GM12878 (cell line): ENCODE measurements at regions not wholly inside any gene's neighbourhood (a gene's known extent, or its start where the extent isn't known, plus 50 kb on each side); places are given as distances from the start of the nearest gene placed in this dataset.

Experiments
- CEBPZ ChIP-seq: fragments of 150-350 bp; IDR thresholded peaks from 2 replicates; pipeline ENCODE4 v1.6.1; 2016; ENCODE audit warnings: low read depth, low read length
- FOXK2 ChIP-seq: fragments of 450-650 bp; IDR thresholded peaks from 2 replicates; pipeline ENCODE4 v1.6.1; 2017; ENCODE audit warnings: mild to moderate bottlenecking, moderate library complexity
- IRF5 ChIP-seq: fragments of 450-650 bp; IDR thresholded peaks from 2 replicates; pipeline ENCODE4 v1.6.1; 2017; ENCODE audit warnings: borderline replicate concordance
- JUNB ChIP-seq: IDR thresholded peaks from 2 replicates; pipeline ENCODE4 v1.6.1; 2016; ENCODE audit warnings: antibody characterized with exemption, mild to moderate bottlenecking
- MEF2A ChIP-seq: IDR thresholded peaks from 2 replicates; pipeline ENCODE4 v1.6.1; 2011; ENCODE audit warnings: low read depth, mild to moderate bottlenecking, low read length, moderate library complexity; ENCODE audit not compliant: insufficient read depth
- PAX8 ChIP-seq: fragments of 450-650 bp; IDR thresholded peaks from 2 replicates; pipeline ENCODE4 v1.6.1; 2017; ENCODE audit warnings: mild to moderate bottlenecking, moderate library complexity
- RBBP5 ChIP-seq: fragments of 200-600 bp; sonication (generic); conservative IDR thresholded peaks from 2 replicates; pipeline ENCODE4 v1.6.1; 2016
- STAT1 ChIP-seq: fragments of 450-650 bp; conservative IDR thresholded peaks from 2 replicates; pipeline ENCODE4 v1.6.1; 2014; ENCODE audit warnings: antibody characterized with exemption, mild to moderate bottlenecking
- USF2 ChIP-seq: IDR thresholded peaks from 2 replicates; pipeline ENCODE4 v1.6.1; 2011; ENCODE audit warnings: low read depth, low read length, improper control_type of control experiment, borderline replicate concordance
- ZNF274 ChIP-seq: IDR thresholded peaks from one replicate; pipeline ENCODE4 v1.8.0; 2011; ENCODE audit not compliant: insufficient read length, insufficient read depth
- TF ChIP-seq, protein P1 (sequence below): IDR thresholded peaks from 2 replicates; pipeline ENCODE4 v1.6.1; 2012; ENCODE audit warnings: improper control_type of control experiment, low read depth, low read length; ENCODE audit not compliant: insufficient replicate concordance

DNA sequence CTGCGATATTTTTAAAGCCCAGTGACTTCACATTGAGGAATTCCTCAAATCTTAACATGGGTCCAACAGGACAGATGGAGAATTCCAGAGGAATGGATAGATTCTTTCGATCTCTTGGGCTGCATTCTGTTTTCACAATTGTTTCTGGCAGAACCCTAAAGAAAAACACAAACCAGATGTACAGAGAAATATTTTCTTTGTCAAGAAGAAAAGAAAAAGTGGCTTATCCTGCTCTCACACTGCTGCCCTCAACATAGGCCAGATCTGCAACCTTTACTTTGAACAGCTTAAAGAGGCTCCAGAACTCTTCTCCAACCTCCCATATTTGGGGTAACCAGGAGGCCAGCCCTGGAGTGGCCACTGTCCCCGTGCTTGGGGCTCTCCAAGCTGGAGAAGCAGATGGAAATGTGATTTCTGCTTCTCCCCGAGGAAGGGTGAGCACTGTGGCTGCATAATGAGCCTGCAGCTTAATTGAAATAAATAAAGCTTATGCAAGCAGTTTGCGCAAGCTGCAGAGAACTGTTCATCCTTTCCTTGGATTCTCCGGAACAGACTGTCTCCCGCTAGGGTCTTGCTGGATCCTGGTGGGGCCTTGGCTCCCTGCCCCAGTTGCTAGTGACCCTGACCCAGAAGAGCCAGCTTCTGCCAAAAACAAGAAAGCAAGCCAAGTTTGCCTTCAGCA is 453.2 kb upstream of the PROK2 start (continued):
- no peak for TF ChIP-seq IRF5
- TF ChIP-seq FOXK2 = no peak
- TF ChIP-seq USF2 = no peak
- TF ChIP-seq PAX8 = no peak
- no peak for TF ChIP-seq ZNF274
- TF ChIP-seq STAT1 = no peak
- no peak for TF ChIP-seq RBBP5
- TF ChIP-seq, protein P1, sequence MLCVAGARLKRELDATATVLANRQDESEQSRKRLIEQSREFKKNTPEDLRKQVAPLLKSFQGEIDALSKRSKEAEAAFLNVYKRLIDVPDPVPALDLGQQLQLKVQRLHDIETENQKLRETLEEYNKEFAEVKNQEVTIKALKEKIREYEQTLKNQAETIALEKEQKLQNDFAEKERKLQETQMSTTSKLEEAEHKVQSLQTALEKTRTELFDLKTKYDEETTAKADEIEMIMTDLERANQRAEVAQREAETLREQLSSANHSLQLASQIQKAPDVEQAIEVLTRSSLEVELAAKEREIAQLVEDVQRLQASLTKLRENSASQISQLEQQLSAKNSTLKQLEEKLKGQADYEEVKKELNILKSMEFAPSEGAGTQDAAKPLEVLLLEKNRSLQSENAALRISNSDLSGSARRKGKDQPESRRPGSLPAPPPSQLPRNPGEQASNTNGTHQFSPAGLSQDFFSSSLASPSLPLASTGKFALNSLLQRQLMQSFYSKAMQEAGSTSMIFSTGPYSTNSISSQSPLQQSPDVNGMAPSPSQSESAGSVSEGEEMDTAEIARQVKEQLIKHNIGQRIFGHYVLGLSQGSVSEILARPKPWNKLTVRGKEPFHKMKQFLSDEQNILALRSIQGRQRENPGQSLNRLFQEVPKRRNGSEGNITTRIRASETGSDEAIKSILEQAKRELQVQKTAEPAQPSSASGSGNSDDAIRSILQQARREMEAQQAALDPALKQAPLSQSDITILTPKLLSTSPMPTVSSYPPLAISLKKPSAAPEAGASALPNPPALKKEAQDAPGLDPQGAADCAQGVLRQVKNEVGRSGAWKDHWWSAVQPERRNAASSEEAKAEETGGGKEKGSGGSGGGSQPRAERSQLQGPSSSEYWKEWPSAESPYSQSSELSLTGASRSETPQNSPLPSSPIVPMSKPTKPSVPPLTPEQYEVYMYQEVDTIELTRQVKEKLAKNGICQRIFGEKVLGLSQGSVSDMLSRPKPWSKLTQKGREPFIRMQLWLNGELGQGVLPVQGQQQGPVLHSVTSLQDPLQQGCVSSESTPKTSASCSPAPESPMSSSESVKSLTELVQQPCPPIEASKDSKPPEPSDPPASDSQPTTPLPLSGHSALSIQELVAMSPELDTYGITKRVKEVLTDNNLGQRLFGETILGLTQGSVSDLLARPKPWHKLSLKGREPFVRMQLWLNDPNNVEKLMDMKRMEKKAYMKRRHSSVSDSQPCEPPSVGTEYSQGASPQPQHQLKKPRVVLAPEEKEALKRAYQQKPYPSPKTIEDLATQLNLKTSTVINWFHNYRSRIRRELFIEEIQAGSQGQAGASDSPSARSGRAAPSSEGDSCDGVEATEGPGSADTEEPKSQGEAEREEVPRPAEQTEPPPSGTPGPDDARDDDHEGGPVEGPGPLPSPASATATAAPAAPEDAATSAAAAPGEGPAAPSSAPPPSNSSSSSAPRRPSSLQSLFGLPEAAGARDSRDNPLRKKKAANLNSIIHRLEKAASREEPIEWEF = no peak
- no peak for TF ChIP-seq JUNB
- TF ChIP-seq MEF2A = no peak
- TF ChIP-seq CEBPZ = no peak
